ENCODE measurements at regions not wholly inside any gene's neighbourhood (a gene's known extent, or its start where the extent isn't known, plus 50 kb on each side); places are given as distances from the start of the nearest gene placed in this dataset.

DNA sequence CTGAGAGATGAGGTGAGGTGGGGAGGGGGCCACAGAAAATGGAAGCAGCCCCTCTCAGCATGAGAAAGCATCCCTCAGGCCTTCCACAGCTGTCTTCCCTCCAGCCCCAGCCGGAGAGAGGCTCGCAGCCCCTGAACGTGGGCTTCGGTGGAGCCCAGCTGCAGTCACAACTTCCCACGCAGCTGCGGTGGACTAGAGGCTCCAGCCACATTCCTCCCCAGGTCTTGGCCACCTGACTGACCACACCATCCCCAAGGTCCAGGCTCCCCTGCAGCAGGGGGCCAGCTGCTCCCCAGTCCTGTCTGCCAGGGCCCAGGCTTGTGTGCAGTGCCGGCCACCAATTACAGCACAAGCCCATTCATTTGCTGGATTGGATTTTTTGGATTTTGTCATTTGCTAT is 212.3 kb upstream of the BCOR start:
- H3K27me3 ChIP-seq (replicated peaks) = no peaks in the 10 kb centered on the region
- no peaks in the 10 kb centered on the region for H3K4me1 ChIP-seq (replicated peaks)
- H3K9me3 ChIP-seq (replicated peaks) = no peaks in the 10 kb centered on the region
- H3K36me3 ChIP-seq = no peaks in the 10 kb centered on the region
- no peak for DNase-seq (ENCODE audit: low read depth in 1 of 2, low spot score in 2 of 2)
- H3K27ac ChIP-seq = no peak overlapping the region
- no peak overlapping the region for H3K4me3 ChIP-seq

DNA sequence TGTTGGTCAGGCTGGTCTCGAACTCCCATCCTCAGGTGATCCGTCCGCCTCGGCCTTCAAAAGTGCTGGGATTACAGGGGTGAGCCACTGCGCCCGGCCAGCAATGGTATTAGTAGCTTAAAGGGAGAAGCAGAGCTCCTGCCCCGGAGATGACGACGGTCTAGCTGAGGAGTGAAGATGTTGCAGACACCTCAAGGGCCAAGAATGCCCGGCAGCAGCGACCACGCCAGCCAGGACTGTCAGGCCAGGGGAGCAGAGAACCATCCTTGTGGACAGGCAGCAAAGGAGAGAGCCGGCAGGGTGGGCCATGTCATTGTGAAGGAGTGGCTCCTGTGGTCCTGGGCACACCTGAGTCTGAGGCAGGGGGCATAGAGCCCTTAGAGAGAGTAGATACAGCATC is 210.1 kb upstream of the BCOR start:
- no peak for DNase-seq (ENCODE audit: low read depth in 1 of 2, low spot score in 2 of 2)
- H3K4me3 ChIP-seq = no peak overlapping the region
- no peaks in the 10 kb centered on the region for H3K4me1 ChIP-seq (replicated peaks)
- no peak overlapping the region for H3K27ac ChIP-seq
- no peaks in the 10 kb centered on the region for H3K9me3 ChIP-seq (replicated peaks)
- no peaks in the 10 kb centered on the region for H3K36me3 ChIP-seq
- no peaks in the 10 kb centered on the region for H3K27me3 ChIP-seq (replicated peaks)

DNA sequence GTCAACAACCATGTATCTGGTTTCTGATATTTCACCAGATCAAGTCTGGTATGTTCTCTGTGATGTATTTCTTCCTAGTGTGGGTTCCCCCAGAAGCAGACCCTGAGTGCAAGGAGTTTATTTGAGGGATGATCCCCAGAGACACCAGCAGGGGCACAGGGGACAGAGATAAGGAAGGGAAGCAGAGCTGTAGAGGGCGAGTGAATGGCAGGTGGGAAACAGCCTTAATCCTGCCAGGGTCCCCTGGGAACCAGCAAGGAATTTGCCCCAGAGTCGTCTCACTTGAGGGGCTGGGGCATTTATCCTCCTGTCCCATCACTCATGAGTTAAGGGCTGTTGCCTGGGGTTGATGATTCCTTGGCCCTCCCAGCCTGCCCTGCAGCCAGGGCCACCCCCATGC is 206.4 kb upstream of the BCOR start:
- H3K4me1 ChIP-seq (replicated peaks) = no peaks in the 10 kb centered on the region
- H3K4me3 ChIP-seq = no peak overlapping the region
- H3K27me3 ChIP-seq (replicated peaks) = no peaks in the 10 kb centered on the region
- DNase-seq (ENCODE audit: low read depth in 1 of 2, low spot score in 2 of 2) = no peak
- no peaks in the 10 kb centered on the region for H3K9me3 ChIP-seq (replicated peaks)
- no peaks in the 10 kb centered on the region for H3K36me3 ChIP-seq
- no peak overlapping the region for H3K27ac ChIP-seq

DNA sequence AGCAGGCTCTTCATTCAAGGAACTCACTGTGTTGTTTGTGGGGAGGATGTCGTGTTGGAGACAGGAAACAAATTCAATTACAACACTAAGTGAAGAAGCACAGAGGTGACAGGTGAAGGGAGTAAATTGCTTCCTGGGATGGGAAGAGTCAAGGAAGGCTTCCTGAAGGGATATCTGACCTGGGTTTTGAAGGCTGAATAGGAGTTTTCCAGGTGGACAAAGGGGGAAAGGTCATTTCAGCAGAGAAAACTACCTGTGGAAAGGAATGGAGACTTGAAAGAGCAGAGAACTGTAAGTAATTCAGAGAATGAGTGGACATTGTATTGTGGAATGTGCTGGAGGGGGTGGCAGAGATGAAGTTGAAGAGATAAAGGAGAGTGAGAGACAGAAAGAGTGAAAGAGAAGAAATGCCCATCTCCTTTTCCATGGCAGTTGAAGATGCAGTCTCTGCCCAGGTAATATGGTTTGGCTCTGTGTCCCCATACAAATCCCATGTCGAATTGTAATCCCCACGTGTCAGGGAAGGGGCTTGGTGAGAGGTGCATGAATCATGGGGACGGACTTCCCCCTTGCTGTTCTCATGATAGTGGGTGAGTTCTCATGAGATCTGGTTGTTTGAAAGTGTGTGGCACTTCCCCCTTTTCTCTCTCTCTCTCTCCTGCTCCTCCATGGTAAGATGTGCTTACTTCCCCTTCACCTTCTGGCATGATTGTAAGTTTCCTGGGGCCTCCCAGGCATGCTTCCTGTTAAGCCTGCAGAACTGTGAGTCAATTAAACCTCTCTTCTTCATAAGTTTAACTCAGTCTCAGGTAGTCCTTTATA is 205.7 kb upstream of the BCOR start:
- Histone ChIP-seq H3K9me3 (replicated peaks) (no peaks in the 10 kb centered on the region), H3K27ac (no peak overlapping the region), H3K27me3 (replicated peaks) (no peaks in the 10 kb centered on the region), H3K4me1 (replicated peaks) (no peaks in the 10 kb centered on the region), H3K4me3 (no peak overlapping the region), H3K36me3 (no peaks in the 10 kb centered on the region)
- DNase-seq (ENCODE audit: low read depth in 1 of 2, low spot score in 2 of 2) = no peak

DNA sequence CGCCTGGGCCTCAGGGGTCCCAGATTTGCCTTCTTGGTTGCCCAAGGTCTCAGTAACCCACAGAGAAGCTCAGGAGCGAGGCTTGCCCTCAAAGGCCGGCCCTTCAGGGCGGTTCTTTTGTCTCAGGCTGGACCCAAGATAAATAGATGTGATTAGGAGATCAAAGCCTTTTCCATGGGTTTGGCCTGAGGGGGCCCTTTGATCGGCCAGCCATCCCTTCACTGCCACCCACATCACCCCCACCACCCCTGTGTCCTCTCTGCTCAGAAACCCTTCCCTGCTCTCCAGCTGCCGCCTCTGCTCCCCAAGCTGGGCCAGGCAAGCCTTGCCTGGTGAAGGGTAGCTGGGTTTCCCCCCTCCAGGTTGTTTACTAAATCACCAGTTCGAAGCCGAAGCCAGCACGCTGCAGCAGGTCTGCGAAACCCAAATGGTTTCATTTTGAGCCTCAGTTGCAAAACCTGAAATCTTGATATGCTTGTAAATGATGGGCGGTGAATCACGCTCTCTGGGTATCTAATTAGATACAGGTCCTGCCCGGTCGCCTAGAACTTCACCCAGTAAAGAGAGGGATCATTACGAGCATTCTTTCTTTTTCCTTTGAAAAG is 202.6 kb upstream of the BCOR start:
- H3K36me3 ChIP-seq = no peaks in the 10 kb centered on the region
- no peaks in the 10 kb centered on the region for H3K4me1 ChIP-seq (replicated peaks)
- no peak overlapping the region for H3K4me3 ChIP-seq
- no peaks in the 10 kb centered on the region for H3K27me3 ChIP-seq (replicated peaks)
- no peaks in the 10 kb centered on the region for H3K9me3 ChIP-seq (replicated peaks)
- no peak overlapping the region for H3K27ac ChIP-seq
- no peak for DNase-seq (ENCODE audit: low read depth in 1 of 2, low spot score in 2 of 2)

DNA sequence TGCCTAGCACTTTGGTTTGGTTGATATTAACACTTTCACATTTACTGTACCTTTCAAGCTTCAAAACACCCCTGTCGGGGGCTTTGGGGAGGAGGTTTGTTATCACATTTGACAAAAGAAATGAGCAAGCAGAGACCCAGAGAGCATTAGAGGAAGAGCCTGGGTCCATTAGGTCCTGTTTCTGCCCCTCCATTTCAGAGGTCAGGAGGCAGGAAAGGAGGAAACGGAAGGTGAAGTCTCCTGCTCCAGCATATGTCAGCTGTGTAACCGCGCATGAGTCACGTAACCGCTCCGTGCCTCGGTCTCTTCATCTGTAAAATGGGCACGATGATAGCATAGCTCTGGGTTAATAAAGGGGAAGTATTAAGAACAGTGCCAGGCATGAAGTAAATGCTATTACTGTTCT is 201.9 kb upstream of the BCOR start:
- H3K27ac ChIP-seq = no peak overlapping the region
- H3K36me3 ChIP-seq = no peaks in the 10 kb centered on the region
- H3K27me3 ChIP-seq (replicated peaks) = no peaks in the 10 kb centered on the region
- no peaks in the 10 kb centered on the region for H3K4me1 ChIP-seq (replicated peaks)
- no peaks in the 10 kb centered on the region for H3K9me3 ChIP-seq (replicated peaks)
- H3K4me3 ChIP-seq = no peak overlapping the region
- no peak for DNase-seq (ENCODE audit: low read depth in 1 of 2, low spot score in 2 of 2)

DNA sequence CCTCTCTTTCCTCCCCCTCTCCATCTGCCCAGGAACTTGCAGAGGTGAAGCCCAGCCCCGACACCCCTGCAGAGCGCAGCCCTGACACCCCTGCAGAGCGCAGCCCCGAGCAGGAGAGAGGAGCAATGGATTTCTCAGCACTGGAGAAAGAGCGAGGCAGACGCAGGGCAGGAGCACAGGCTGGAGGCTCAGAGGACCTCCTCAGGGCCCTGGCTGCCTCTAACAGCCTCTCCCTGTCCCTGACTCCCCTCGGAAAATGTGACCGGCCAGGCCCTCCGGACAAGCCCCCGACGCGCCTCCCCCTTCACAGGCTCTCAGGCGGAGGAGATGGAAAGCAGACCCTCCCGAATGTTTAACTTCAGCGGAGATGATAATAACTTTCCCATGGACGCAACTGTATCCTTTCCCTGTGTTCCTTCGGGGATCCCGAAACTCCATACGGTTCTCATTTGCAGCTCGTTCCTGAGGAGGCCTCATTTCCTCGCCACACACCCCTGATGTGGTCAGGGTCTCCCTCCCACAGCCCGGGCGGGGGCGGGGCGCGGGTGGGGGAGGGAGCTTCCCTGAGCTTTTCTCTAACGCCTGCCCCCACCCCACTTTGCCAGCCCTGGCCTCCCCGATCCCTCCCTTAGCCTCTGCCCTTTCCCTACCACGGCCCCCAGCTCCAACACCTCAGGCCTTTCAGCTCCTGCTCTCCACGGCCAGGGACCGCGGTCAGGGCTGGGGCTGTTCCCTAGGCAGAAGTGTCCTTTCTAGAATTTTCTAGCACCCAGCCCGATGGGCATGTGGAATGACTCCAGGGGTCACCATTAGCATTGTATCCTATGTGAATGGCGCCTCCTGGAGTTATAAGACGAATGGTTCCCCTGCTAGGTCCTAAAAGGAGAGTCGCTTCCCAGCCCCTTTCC is 201.1 kb upstream of the BCOR start:
- no peak for DNase-seq (ENCODE audit: low read depth in 1 of 2, low spot score in 2 of 2)
- Histone ChIP-seq H3K4me3 (no peak overlapping the region), H3K36me3 (no peaks in the 10 kb centered on the region), H3K27me3 (replicated peaks) (no peaks in the 10 kb centered on the region), H3K27ac (no peak overlapping the region), H3K9me3 (replicated peaks) (no peaks in the 10 kb centered on the region), H3K4me1 (replicated peaks) (no peaks in the 10 kb centered on the region)

DNA sequence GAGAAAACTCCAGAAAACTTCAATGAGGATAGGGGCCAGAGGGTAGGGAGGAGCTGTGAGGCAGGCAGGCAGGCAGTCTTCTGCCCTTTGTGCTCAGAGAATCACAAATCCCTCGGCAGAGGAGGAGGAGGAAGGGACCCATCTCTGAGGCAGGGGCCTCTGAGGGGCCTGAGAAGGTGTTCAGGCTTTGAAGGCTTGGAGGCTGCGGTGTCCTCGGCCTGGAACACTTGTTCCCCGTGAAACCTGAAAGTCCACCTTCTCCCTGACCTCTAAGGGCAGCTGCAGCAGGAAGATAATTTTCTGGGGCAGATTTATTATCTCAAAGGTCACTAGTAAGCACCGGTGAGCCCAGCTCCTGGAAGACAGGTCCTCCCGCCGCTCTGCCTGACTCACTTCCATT is 200.3 kb upstream of the BCOR start:
- Histone ChIP-seq H3K27me3 (replicated peaks) (no peaks in the 10 kb centered on the region), H3K4me3 (no peak overlapping the region), H3K27ac (no peak overlapping the region), H3K36me3 (no peaks in the 10 kb centered on the region), H3K4me1 (replicated peaks) (no peaks in the 10 kb centered on the region), H3K9me3 (replicated peaks) (no peaks in the 10 kb centered on the region)
- no peak for DNase-seq (ENCODE audit: low read depth in 1 of 2, low spot score in 2 of 2)

DNA sequence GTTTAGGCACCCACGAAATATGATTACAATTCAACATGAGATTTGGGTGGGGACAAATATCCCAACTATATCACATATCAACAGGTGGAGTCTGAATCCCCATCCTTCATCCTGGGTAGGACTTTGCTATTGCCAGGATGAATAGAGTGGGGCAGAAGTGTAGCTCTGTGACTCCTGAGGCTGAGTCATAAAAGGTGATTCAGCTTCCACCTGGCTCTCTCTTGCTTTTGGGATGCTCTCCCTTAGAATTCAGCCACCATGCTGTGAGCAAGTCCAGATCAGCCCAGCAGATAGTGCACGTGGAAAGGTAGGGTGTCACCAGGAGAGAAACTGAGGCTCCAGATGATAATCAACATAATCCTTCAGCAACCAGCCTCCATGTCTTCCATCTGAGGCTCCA is 193.8 kb upstream of the BCOR start:
- H3K27ac ChIP-seq = no peak overlapping the region
- DNase-seq (ENCODE audit: low read depth in 1 of 2, low spot score in 2 of 2) = no peak
- H3K36me3 ChIP-seq = no peaks in the 10 kb centered on the region
- H3K4me3 ChIP-seq = no peak overlapping the region
- no peaks in the 10 kb centered on the region for H3K9me3 ChIP-seq (replicated peaks)
- H3K27me3 ChIP-seq (replicated peaks) = no peaks in the 10 kb centered on the region
- H3K4me1 ChIP-seq (replicated peaks) = no peaks in the 10 kb centered on the region

DNA sequence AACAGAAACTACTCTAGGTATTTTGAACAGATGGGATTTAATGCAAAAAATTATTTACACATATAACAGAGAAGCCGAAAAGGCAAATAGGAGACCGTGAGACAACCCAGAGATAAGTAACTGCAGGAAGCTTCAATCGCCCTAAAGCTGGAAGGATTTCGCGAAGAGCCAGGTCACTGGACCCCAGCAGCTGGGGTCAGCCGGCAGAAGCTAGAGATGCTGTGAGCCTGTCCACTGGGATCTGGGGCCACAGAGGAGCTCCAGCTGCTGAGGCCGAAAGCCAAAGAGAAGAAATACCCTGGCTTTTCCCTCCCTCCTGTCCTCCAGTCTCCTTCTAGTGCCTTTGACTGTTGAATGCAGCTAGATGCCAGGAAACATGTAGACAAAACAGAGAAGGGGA is 192.8 kb upstream of the BCOR start:
- no peak for DNase-seq (ENCODE audit: low read depth in 1 of 2, low spot score in 2 of 2)
- no peaks in the 10 kb centered on the region for H3K4me1 ChIP-seq (replicated peaks)
- H3K36me3 ChIP-seq = no peaks in the 10 kb centered on the region
- no peak overlapping the region for H3K27ac ChIP-seq
- no peaks in the 10 kb centered on the region for H3K27me3 ChIP-seq (replicated peaks)
- H3K4me3 ChIP-seq = no peak overlapping the region
- H3K9me3 ChIP-seq (replicated peaks) = no peaks in the 10 kb centered on the region

DNA sequence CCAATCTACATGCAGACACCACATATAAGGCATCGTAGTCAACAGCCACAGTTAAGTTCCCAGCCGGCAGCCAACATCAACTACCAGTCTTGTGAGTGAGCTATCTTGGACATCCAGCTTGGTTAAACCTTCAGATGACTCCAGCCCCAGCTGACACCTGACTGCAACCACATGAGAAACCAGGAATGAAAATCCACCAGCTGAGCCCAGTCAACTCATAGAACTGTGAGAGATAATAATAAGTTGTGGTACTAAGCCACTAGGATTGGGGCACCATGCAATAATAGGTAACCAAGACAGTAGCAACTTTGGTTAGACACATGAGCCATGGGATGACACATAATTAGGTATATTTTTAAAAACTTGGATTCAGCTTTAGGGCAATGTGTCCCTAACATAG is 188.1 kb upstream of the BCOR start:
- Histone ChIP-seq H3K4me1 (replicated peaks) (peaks cover 27% of the 10 kb centered on the region), H3K27ac (no peak overlapping the region), H3K36me3 (no peaks in the 10 kb centered on the region; the same call in 1 of the 2 replicates), H3K27me3 (replicated peaks) (no peaks in the 10 kb centered on the region), H3K9me3 (replicated peaks) (no peaks in the 10 kb centered on the region), H3K4me3 (no peak overlapping the region)
- no peak for DNase-seq (ENCODE audit: low read depth in 1 of 2, low spot score in 2 of 2)

DNA sequence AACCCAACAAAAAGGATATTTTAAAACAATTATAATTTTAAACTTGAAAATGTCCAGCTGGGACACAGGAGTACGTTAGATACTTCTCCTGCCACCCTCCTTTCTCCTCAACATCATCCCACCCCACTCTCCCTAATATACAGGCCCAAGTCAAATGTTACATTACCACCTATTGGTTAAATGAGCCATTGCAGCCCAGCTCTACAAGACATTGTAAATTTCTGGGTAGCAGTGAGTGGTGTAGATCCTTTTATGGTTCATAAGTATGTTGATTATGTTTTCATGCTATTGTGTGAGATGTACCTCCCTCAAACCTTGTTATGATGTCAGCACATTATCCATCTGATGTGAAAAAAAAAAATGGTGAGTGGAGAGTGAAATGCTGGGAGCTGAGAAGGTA is 187.1 kb upstream of the BCOR start:
- Histone ChIP-seq H3K36me3 (no peaks in the 10 kb centered on the region; the same call in 1 of the 2 replicates), H3K4me1 (replicated peaks) (peaks cover 28% of the 10 kb centered on the region), H3K27me3 (replicated peaks) (no peaks in the 10 kb centered on the region), H3K27ac (no peak overlapping the region), H3K9me3 (replicated peaks) (no peaks in the 10 kb centered on the region), H3K4me3 (no peak overlapping the region)
- DNase-seq (ENCODE audit: low read depth in 1 of 2, low spot score in 2 of 2) = no peak

DNA sequence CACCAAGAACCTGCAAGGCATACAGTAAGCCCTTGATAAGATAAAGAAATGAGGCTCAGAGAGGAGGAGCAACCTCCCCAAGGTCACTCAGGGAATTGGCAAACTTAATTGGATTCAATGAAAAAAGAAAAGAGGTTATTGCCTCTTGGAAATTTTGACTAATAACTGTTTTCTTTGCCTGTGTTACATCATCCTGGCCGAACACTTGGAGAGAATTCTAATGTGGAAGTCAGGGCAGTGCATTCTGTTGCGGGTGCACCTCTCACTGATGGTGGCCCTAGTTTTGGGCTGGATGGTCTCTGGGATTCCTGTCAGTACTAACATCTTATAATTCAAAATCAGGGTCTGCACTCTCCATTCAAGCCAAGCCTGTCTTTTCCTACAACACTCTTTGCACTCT is 186.2 kb upstream of the BCOR start:
- H3K27ac ChIP-seq = no peak overlapping the region
- no peak for DNase-seq (ENCODE audit: low read depth in 1 of 2, low spot score in 2 of 2)

More for the DNA sequence above, 186.2 kb upstream of the BCOR start:
- Histone ChIP-seq H3K27me3 (replicated peaks) (no peaks in the 10 kb centered on the region), H3K4me1 (replicated peaks) (peaks cover 36% of the 10 kb centered on the region), H3K9me3 (replicated peaks) (no peaks in the 10 kb centered on the region), H3K36me3 (no peaks in the 10 kb centered on the region; the same call in 1 of the 2 replicates), H3K4me3 (no peak overlapping the region)

All from SJSA1 (cell line).